HEK293 (cell line): ENCODE measurements at regions not wholly inside any gene's neighbourhood (a gene's known extent, or its start where the extent isn't known, plus 50 kb on each side); places are given as distances from the start of the nearest gene placed in this dataset.

Experiments
- GLIS2 ChIP-seq: fragments of 450-650 bp; formaldehyde crosslinking; IDR thresholded peaks from 2 replicates; pipeline ENCODE4 v1.5.1; 2016; ENCODE audit warnings: missing biosample characterization, missing genetic modification characterization
- ZEB2 ChIP-seq: fragments of 450-650 bp; formaldehyde crosslinking; IDR thresholded peaks from 2 replicates; pipeline ENCODE4 v1.5.1; 2016; ENCODE audit warnings: missing biosample characterization, missing genetic modification characterization
- ZNF174 ChIP-seq: fragments of 450-650 bp; formaldehyde crosslinking; IDR thresholded peaks from 2 replicates; pipeline ENCODE4 v1.5.0; 2017; ENCODE audit warnings: missing biosample characterization, mild to moderate bottlenecking, missing genetic modification characterization
- ZNF391 ChIP-seq: fragments of 450-650 bp; formaldehyde crosslinking; IDR thresholded peaks from 2 replicates; pipeline ENCODE4 v1.5.1; 2016; ENCODE audit warnings: low read depth, missing biosample characterization, missing genetic modification characterization, borderline replicate concordance
- TF ChIP-seq, protein P1 (sequence below): fragments of 450-650 bp; formaldehyde crosslinking; IDR thresholded peaks from 2 replicates; pipeline ENCODE4 v1.5.1; 2016; ENCODE audit warnings: missing biosample characterization, missing genetic modification characterization

DNA sequence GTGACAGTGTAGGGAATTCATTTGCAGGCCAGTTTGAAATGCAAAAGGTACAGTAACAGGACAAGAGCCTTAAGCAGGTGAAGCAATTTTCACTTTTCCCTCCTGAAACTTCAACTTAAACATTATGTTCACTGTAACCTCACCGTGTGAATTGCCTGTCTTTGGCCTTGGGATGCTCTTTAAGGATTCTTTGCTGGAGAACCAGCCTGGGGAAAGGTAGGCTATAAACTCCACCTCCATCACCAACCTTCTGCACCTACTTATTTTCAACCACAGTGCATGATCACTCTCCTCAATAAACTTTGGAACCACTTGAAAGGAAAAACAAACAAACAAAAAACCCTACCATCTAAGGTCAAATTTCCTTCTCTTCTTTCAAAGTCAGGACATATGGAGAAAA is 300.5 kb downstream of the TLE1 start:
- TF ChIP-seq, protein P1, sequence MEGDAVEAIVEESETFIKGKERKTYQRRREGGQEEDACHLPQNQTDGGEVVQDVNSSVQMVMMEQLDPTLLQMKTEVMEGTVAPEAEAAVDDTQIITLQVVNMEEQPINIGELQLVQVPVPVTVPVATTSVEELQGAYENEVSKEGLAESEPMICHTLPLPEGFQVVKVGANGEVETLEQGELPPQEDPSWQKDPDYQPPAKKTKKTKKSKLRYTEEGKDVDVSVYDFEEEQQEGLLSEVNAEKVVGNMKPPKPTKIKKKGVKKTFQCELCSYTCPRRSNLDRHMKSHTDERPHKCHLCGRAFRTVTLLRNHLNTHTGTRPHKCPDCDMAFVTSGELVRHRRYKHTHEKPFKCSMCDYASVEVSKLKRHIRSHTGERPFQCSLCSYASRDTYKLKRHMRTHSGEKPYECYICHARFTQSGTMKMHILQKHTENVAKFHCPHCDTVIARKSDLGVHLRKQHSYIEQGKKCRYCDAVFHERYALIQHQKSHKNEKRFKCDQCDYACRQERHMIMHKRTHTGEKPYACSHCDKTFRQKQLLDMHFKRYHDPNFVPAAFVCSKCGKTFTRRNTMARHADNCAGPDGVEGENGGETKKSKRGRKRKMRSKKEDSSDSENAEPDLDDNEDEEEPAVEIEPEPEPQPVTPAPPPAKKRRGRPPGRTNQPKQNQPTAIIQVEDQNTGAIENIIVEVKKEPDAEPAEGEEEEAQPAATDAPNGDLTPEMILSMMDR (tag by site-specific recombination): no peak
- TF ChIP-seq GLIS2 (no peak), ZNF391 (no peak), ZNF174 (tag by site-specific recombination) (no peak), ZEB2 (tag by site-specific recombination) (no peak)
